Upper lobe of left lung (tissue), 6 donors: ENCODE measurements at regions not wholly inside any gene's neighbourhood (a gene's known extent, or its start where the extent isn't known, plus 50 kb on each side); places are given as distances from the start of the nearest gene placed in this dataset.

Experiments
- ATAC-seq, 2 donors: fragments of 200-7000 bp; cut with Tn5 transposase; one replicate each; pipeline ENCODE4 v1.9.1; 2022; ENCODE audit warnings: mild to moderate bottlenecking in 2 of 2, moderate library complexity in 2 of 2; ENCODE audit not compliant: low FRiP score in 2 of 2
- DNase-seq, 2 donors: peaks; one replicate each; pipeline ENCODE4 v3.0.0-alpha.2; 2019 to 2020
- H3K27ac ChIP-seq, 4 donors: fragments of 200-600 bp; sonication (generic); one replicate each; pipeline ENCODE4 v1.5.1; 2016 to 2019
- H3K27me3 ChIP-seq, 4 donors: fragments of 200-600 bp; sonication (generic); one replicate each; pipeline ENCODE4 v1.5.1; 2017 to 2019
- H3K36me3 ChIP-seq, 4 donors: fragments of 200-600 bp; sonication (generic); one replicate each; pipeline ENCODE4 v1.5.1; 2016 to 2019
- H3K4me1 ChIP-seq, 4 donors: fragments of 200-600 bp; sonication (generic); one replicate each; pipeline ENCODE4 v1.5.1; 2018 to 2019
- H3K4me3 ChIP-seq, 4 donors: fragments of 200-600 bp; sonication (generic); one replicate each; pipeline ENCODE4 v1.5.1; 2017 to 2019; ENCODE audit warnings: mild to moderate bottlenecking in 2 of 4, moderate library complexity in 1 of 4
- H3K9me3 ChIP-seq, 4 donors: fragments of 200-600 bp; sonication (generic); one replicate each; pipeline ENCODE4 v1.5.1; 2018 to 2019
- EP300 ChIP-seq, 4 donors: sonication (generic); formaldehyde crosslinking; IDR thresholded peaks; one replicate each; pipeline ENCODE4 v1.5.1; 2017; ENCODE audit warnings: antibody characterized with exemption in 4 of 4, control low read depth in 2 of 4
- POLR2A ChIP-seq, 4 donors: fragments of 450-650 bp; IDR thresholded peaks; one replicate each; pipeline ENCODE4 v1.5.1; 2016 to 2017; ENCODE audit warnings: antibody characterized with exemption in 4 of 4, mild to moderate bottlenecking in 2 of 4
- POLR2AphosphoS5 ChIP-seq, 2 donors: sonication (generic); formaldehyde crosslinking; IDR thresholded peaks; one replicate each; pipeline ENCODE4 v1.5.1; 2017; ENCODE audit warnings: antibody characterized with exemption in 2 of 2
- WGBS, 2 donors: methylation state at CpG; one replicate each; pipeline ENCODE4 v1.1.5; 2017 to 2018; 5-methylcytosine and 5-hydroxymethylcytosine counted together
- TF ChIP-seq, protein P1 (sequence below), 6 experiments: fragments of 450-650 bp in 4 of 6; fragments of 200-600 bp in 2 of 6; sonication (generic) in 2 of 6; IDR thresholded peaks; one replicate each; pipeline ENCODE4 v1.5.1; 2016 to 2019; ENCODE audit warnings: antibody characterized with exemption in 6 of 6
- donor health status: DM: no; HTN: no; CAD: no; lungs with moderate emphysema.
- donor health status: DM: no; HTN: yes; CAD: no; lungs with severe emphysema.

DNA sequence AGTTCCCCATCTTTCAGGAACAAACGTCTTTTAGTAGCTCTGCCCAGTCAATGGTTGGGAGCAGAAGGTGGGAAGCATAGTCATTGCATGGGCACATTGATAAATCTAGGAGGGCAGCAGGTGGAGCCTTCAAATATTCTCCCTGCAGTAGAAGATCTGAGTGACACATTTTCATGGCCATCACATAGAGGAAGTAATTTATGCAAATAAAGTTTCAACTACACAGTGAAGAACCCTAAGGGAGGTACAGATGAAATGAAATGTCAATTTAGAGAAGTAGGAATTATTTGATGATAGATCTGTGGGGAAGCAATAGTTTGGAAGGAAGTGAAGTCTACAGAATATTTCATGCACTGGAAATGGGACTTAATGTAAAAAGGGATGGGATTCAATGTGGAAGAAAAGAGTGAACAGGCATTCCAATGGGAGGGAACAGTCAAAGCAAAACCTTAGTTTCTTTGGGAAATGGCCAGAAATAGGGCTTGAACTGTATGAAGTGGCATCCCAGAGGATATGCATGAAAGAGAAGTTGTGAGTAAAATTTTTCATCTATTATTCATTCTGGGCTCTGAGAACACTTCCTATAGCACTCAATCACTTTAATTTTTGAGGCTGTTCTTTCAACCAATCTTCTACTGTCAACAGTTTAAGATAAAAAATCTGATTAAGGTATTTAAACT lies 256.2 kb upstream of the LUZP2 start:
- no peak for TF ChIP-seq POLR2A (IDR thresholded peaks at IDR 0.05)
- TF ChIP-seq POLR2AphosphoS5 (IDR thresholded peaks at IDR 0.05): no peak
- TF ChIP-seq, protein P1, sequence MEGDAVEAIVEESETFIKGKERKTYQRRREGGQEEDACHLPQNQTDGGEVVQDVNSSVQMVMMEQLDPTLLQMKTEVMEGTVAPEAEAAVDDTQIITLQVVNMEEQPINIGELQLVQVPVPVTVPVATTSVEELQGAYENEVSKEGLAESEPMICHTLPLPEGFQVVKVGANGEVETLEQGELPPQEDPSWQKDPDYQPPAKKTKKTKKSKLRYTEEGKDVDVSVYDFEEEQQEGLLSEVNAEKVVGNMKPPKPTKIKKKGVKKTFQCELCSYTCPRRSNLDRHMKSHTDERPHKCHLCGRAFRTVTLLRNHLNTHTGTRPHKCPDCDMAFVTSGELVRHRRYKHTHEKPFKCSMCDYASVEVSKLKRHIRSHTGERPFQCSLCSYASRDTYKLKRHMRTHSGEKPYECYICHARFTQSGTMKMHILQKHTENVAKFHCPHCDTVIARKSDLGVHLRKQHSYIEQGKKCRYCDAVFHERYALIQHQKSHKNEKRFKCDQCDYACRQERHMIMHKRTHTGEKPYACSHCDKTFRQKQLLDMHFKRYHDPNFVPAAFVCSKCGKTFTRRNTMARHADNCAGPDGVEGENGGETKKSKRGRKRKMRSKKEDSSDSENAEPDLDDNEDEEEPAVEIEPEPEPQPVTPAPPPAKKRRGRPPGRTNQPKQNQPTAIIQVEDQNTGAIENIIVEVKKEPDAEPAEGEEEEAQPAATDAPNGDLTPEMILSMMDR (IDR thresholded peaks at IDR 0.05): no peak
- TF ChIP-seq EP300 (IDR thresholded peaks at IDR 0.05): no peak
- WGBS, 2 donors: 56 to 63% methylated on average over 1 of the region's 1 CpG
- Histone ChIP-seq H3K27ac (no peak overlapping the region), H3K4me1 (no peaks in the 10 kb centered on the region), H3K4me3 (no peak overlapping the region), H3K27me3 (no peaks in the 10 kb centered on the region), H3K9me3 (no peaks in the 10 kb centered on the region), H3K36me3 (no peaks in the 10 kb centered on the region)
- DNase-seq: no peak
- no peak for ATAC-seq

DNA sequence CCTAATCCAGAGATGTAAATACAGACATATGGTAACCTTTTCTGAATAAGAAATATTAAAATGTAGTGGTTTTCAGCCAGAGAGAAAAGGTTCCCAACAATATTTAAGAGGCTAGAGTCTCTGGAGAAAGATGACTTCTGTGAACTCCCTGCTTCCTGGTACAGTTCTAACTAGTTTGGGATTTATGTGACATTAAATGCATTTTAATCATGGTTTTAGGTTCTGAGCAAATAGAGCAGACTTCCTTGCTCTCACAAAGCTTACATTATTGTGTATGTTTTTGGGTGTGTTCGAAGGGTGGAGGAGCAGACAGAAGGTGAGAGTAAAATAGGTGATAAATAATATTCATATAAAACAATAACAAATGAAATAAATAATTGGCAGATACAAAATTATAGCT lies 250.1 kb upstream of the LUZP2 start:
- Histone ChIP-seq H3K4me1 (no peaks in the 10 kb centered on the region), H3K4me3 (no peak overlapping the region), H3K27me3 (no peaks in the 10 kb centered on the region), H3K9me3 (no peaks in the 10 kb centered on the region), H3K27ac (no peak overlapping the region), H3K36me3 (no peaks in the 10 kb centered on the region)
- WGBS, 2 donors: 75 to 79% methylated on average over 1 of the region's 1 CpG
- TF ChIP-seq, protein P1 (IDR thresholded peaks at IDR 0.05): no peak
- TF ChIP-seq POLR2A (IDR thresholded peaks at IDR 0.05) (no peak), POLR2AphosphoS5 (IDR thresholded peaks at IDR 0.05) (no peak)
- ATAC-seq (no peak), DNase-seq (no peak)

DNA sequence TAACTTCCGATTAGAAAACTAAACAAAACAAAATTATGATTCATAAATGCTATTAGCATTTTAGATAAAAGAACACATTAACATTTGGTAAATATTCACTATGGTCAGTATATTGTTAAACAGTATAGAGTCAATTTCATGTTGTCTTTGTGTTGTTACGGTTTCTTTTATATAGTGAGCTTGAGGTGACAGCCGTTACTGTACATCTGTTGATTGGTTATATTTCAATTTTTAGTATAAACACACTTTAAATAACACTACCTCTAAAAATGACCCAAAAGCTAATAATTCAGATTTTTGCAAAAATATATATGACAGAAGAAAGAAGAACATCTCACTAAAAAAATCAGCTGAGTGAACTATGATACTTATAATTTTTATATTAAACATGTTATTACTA lies 249.0 kb upstream of the LUZP2 start:
- H3K9me3 ChIP-seq: no peaks in the 10 kb centered on the region
- H3K27me3 ChIP-seq: no peaks in the 10 kb centered on the region
- 77 to 78% methylated on average over 3 of the region's 3 CpGs for WGBS, 2 donors
- ATAC-seq (no peak), DNase-seq (no peak)
- no peak for TF ChIP-seq EP300 (IDR thresholded peaks at IDR 0.05)
- TF ChIP-seq, protein P1 (IDR thresholded peaks at IDR 0.05): no peak
- no peak for TF ChIP-seq POLR2AphosphoS5 (IDR thresholded peaks at IDR 0.05)
- TF ChIP-seq POLR2A (IDR thresholded peaks at IDR 0.05): no peak
- H3K36me3 ChIP-seq: no peaks in the 10 kb centered on the region
- no peak overlapping the region for H3K4me3 ChIP-seq
- H3K4me1 ChIP-seq: no peaks in the 10 kb centered on the region
- no peak overlapping the region for H3K27ac ChIP-seq

DNA sequence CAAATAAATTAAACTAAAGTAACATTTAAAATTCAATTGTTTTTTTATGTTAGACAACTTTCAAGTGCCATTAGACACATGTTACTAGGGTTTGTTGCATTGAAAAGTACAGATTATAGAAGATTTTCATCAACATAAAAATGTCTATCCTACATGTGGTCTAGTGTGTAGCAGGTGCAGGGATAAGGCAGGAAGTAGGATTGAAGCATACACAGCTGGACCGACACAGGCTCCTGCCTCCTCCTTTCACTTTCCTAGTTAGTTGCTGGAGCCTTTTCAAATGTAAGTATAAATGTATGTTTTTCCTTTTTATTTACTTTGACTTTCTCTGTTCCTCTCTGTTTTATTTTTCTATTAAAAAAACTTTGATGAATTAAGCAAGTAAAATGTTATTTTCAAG lies 246.9 kb upstream of the LUZP2 start:
- Histone ChIP-seq H3K36me3 (no peaks in the 10 kb centered on the region), H3K4me3 (no peak overlapping the region), H3K27ac (no peak overlapping the region), H3K9me3 (no peaks in the 10 kb centered on the region), H3K4me1 (no peaks in the 10 kb centered on the region), H3K27me3 (no peaks in the 10 kb centered on the region)
- WGBS, 2 donors: 54 to 76% methylated on average over 1 of the region's 1 CpG
- no peak for TF ChIP-seq POLR2AphosphoS5 (IDR thresholded peaks at IDR 0.05)
- TF ChIP-seq EP300 (IDR thresholded peaks at IDR 0.05): no peak
- TF ChIP-seq, protein P1 (IDR thresholded peaks at IDR 0.05): no peak
- TF ChIP-seq POLR2A (IDR thresholded peaks at IDR 0.05): no peak
- no peak for ATAC-seq
- DNase-seq: no peak

DNA sequence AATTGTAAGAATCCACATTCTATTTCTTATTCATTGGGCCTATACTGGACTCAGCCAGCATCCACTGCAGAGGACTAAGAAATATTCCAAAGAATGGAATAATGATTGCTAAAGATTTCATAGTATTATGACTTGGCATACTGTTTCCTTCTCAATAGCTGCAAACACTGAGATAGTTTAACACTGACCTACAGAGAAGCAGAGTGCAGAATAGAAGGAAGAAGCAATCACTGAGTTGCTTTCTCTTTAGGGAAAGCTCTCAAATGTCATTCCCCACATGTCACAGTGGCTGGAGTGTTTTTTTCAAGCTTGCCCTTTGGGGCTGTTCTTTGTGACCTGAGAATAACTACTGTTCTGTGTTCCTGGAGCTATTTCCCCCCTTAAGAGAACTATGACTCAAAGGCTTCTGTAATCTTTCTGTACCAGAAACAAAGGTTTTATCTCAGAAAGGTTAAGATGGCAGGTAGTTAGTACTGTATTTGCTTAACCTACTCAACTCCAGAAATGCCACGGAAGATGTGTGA lies 243.6 kb upstream of the LUZP2 start:
- TF ChIP-seq, protein P1 (IDR thresholded peaks at IDR 0.05): no peak
- TF ChIP-seq POLR2AphosphoS5 (IDR thresholded peaks at IDR 0.05) (no peak), POLR2A (IDR thresholded peaks at IDR 0.05) (no peak), EP300 (IDR thresholded peaks at IDR 0.05) (no peak)
- no peaks in the 10 kb centered on the region for H3K4me1 ChIP-seq
- H3K27ac ChIP-seq: no peak overlapping the region
- H3K36me3 ChIP-seq: no peaks in the 10 kb centered on the region
- H3K4me3 ChIP-seq: no peak overlapping the region
- H3K27me3 ChIP-seq: no peaks in the 10 kb centered on the region
- DNase-seq (no peak), ATAC-seq (no peak)
- 57 to 58% methylated on average over 1 of the region's 1 CpG for WGBS, 2 donors
- H3K9me3 ChIP-seq: no peaks in the 10 kb centered on the region
